ENCODE measurements at regions not wholly inside any gene's neighbourhood (a gene's known extent, or its start where the extent isn't known, plus 50 kb on each side); places are given as distances from the start of the nearest gene placed in this dataset.

DNA sequence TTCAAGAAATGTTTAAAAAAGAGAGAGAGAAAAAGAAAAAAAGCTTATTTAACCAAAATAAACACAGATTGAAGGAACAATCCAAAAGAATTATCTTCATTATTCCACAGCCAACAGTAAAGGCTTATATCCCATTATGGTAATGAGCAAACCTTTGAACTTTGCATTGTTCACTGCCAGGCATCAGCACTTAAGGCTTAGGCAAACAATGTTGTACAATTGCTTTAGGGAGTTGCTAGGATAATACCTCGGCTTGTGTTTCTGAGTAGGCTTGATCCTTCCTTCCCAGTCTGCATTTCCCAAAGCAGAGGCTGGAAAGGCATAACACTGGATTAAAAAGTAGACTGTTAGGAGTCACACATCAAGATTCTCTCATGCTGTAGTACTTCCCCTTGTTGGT lies 352.7 kb upstream of the IGFBP7 start:
- BruUV-seq (replicated peaks), result no TSS peak
- Histone ChIP-seq H3K9me2 (replicated peaks; ENCODE audit: low read length) (no peaks in the 10 kb centered on the region), H3K4me2 (ENCODE audit: low read length) (no peak overlapping the region), H3F3A (ENCODE audit: low read length, unreplicated experiment) (no peaks in the 10 kb centered on the region), H3K4me3 (ENCODE audit: low read length) (no peak overlapping the region), H3K27me3 (ENCODE audit: low read length) (peaks cover 15% of the 10 kb centered on the region), H3K9me3 (ENCODE audit: low read length) (no peaks in the 10 kb centered on the region), H2AFZ (ENCODE audit: low read length) (no peak overlapping the region), H3K4me1 (ENCODE audit: insufficient read depth, low read length) (no peaks in the 10 kb centered on the region), H3K9ac (ENCODE audit: low read length) (no peak overlapping the region), H4K20me1 (ENCODE audit: low read length) (no peaks in the 10 kb centered on the region), H3K79me2 (ENCODE audit: low read length) (no peaks in the 10 kb centered on the region), H3K27ac (ENCODE audit: low read length) (no peak overlapping the region), H3K36me3 (ENCODE audit: low read depth, low read length) (no peaks in the 10 kb centered on the region)
- ChIA-PET POLR2A (ENCODE audit: unreplicated experiment) (no interaction called here), CTCF (no interaction called here)
- ATAC-seq (no peak), DNase-seq (no peak)
- TF ChIP-seq EZH2 (IDR thresholded peaks at IDR 0.05; ENCODE audit: low read length, unreplicated experiment) (no peak), CTCF (conservative IDR thresholded peaks at IDR 0.05; ENCODE audit: low read depth, low read length) (no peak), EZH2phosphoT487 (IDR thresholded peaks at IDR 0.05; ENCODE audit: borderline replicate concordance, low read length) (no peak)
- intact Hi-C loops (cut with micrococcal nuclease), result no loop called here

DNA sequence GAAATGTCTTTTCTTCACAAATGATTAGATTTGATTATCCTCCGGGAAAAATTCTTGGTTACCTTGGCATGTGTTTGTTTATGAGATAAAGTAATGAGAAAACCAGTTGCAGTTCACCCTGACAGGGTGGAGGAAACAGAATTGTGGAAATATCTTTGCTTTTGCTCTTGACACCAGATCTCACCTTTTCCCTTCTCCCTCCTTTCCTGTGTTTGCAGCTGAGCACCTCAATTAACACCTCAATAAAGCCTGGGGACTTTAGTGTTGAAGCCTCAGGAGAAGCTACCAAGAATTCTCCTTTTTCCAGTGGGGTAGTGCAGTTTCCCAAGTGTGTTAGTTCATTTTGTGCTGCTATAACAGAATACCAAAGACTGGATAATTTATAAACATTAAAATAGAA lies 350.8 kb upstream of the IGFBP7 start:
- no peaks in the 10 kb centered on the region for H3K79me2 ChIP-seq (ENCODE audit: low read length)
- no peak overlapping the region for H3K4me3 ChIP-seq (ENCODE audit: low read length)
- no TSS peak for BruUV-seq (replicated peaks)
- H3K4me1 ChIP-seq (ENCODE audit: insufficient read depth, low read length), result no peaks in the 10 kb centered on the region
- peaks cover 8% of the 10 kb centered on the region for H3K27me3 ChIP-seq (ENCODE audit: low read length)
- DNase-seq (no peak), ATAC-seq (no peak)
- H3K36me3 ChIP-seq (ENCODE audit: low read depth, low read length), result no peaks in the 10 kb centered on the region
- H3K9ac ChIP-seq (ENCODE audit: low read length), result no peak overlapping the region
- CTCF ChIA-PET, result no interaction called here
- TF ChIP-seq EZH2phosphoT487 (IDR thresholded peaks at IDR 0.05; ENCODE audit: borderline replicate concordance, low read length) (no peak), CTCF (conservative IDR thresholded peaks at IDR 0.05; ENCODE audit: low read depth, low read length) (no peak), EZH2 (IDR thresholded peaks at IDR 0.05; ENCODE audit: low read length, unreplicated experiment) (no peak)
- intact Hi-C loops (cut with micrococcal nuclease), result no loop called here
- POLR2A ChIA-PET (ENCODE audit: unreplicated experiment), result no interaction called here
- H3K27ac ChIP-seq (ENCODE audit: low read length), result no peak overlapping the region
- no peaks in the 10 kb centered on the region for H4K20me1 ChIP-seq (ENCODE audit: low read length)
- H3K4me2 ChIP-seq (ENCODE audit: low read length), result no peak overlapping the region
- no peaks in the 10 kb centered on the region for H3K9me2 ChIP-seq (replicated peaks; ENCODE audit: low read length)
- no peak overlapping the region for H2AFZ ChIP-seq (ENCODE audit: low read length)
- no peaks in the 10 kb centered on the region for H3F3A ChIP-seq (ENCODE audit: low read length, unreplicated experiment)
- H3K9me3 ChIP-seq (ENCODE audit: low read length), result no peaks in the 10 kb centered on the region

DNA sequence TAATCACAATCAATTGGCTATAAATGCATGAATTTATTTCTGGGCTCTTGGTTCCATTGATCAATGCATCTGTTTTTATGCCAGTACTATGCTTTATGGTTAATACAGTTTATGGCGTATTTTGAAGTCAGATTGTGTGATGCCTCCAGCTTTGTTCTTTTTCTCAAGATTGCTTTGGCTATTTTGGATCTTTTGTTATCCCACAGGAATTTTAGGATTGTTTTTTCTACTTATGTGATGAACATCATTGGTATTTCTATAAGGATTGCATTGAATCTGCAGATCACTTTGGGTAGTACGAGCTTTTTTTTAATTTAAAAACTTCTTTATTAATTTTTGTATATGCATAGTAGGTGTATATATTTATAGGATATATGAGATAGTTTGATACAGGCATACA lies 338.7 kb upstream of the IGFBP7 start:
- no peaks in the 10 kb centered on the region for H3K79me2 ChIP-seq (ENCODE audit: low read length)
- no peak for ATAC-seq
- H3K4me1 ChIP-seq (ENCODE audit: insufficient read depth, low read length), result no peaks in the 10 kb centered on the region
- no peaks in the 10 kb centered on the region for H3F3A ChIP-seq (ENCODE audit: low read length, unreplicated experiment)
- no peak for DNase-seq
- H3K27me3 ChIP-seq (ENCODE audit: low read length), result peaks cover 46% of the 10 kb centered on the region
- TF ChIP-seq EZH2 (IDR thresholded peaks at IDR 0.05; ENCODE audit: low read length, unreplicated experiment), result no peak
- TF ChIP-seq CTCF (conservative IDR thresholded peaks at IDR 0.05; ENCODE audit: low read depth, low read length), result no peak
- no peak for TF ChIP-seq EZH2phosphoT487 (IDR thresholded peaks at IDR 0.05; ENCODE audit: borderline replicate concordance, low read length)
- POLR2A ChIA-PET (ENCODE audit: unreplicated experiment), result no interaction called here
- intact Hi-C loops (cut with micrococcal nuclease), result no loop called here
- H3K9ac ChIP-seq (ENCODE audit: low read length), result no peak overlapping the region
- no peaks in the 10 kb centered on the region for H4K20me1 ChIP-seq (ENCODE audit: low read length)
- no peak overlapping the region for H3K4me3 ChIP-seq (ENCODE audit: low read length)
- H3K27ac ChIP-seq (ENCODE audit: low read length), result no peak overlapping the region
- no peaks in the 10 kb centered on the region for H3K9me3 ChIP-seq (ENCODE audit: low read length)
- H3K9me2 ChIP-seq (replicated peaks; ENCODE audit: low read length), result no peaks in the 10 kb centered on the region
- CTCF ChIA-PET, result no interaction called here
- H3K36me3 ChIP-seq (ENCODE audit: low read depth, low read length), result no peaks in the 10 kb centered on the region
- no peak overlapping the region for H2AFZ ChIP-seq (ENCODE audit: low read length)
- no peak overlapping the region for H3K4me2 ChIP-seq (ENCODE audit: low read length)
- no TSS peak for BruUV-seq (replicated peaks)

All from PC-3 (cell line).